T-helper 1 cell (primary cell): ENCODE measurements at regions not wholly inside any gene's neighbourhood (a gene's known extent, or its start where the extent isn't known, plus 50 kb on each side); places are given as distances from the start of the nearest gene placed in this dataset.

ENCODE experiments used
- DNase-seq, 5 donors: peaks; one replicate each; pipeline ENCODE4 v3.0.0-alpha.2; 2012 to 2020

- DNase-seq = no peak
These were observed 61.3 kb upstream of the TAB3 start for GRCh38 chrX:30950391-30950790.

DNA sequence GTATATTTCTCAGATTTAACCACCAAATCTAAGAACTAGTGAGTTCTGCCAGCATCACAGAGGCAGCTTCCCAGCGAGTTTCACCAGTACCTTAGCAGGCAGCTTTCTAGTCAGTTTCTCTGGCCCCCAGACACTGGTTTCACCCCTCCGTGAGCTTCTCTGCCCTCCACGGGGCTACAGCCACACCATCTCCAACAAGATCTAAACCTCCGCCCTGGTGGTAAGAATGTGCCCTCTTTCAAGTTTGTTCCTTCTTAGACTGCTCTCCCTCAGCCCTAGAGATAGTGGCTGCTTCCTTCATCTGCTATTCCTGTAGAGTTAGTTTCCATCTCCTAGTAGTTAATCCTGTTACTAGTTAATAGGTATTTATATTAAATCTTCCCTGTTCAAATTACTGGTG is 60.5 kb upstream of the TAB3 start:
- DNase-seq = no peak

- no peak for DNase-seq
These were observed 59.6 kb upstream of the TAB3 start for GRCh38 chrX:30948626-30949025.

DNA sequence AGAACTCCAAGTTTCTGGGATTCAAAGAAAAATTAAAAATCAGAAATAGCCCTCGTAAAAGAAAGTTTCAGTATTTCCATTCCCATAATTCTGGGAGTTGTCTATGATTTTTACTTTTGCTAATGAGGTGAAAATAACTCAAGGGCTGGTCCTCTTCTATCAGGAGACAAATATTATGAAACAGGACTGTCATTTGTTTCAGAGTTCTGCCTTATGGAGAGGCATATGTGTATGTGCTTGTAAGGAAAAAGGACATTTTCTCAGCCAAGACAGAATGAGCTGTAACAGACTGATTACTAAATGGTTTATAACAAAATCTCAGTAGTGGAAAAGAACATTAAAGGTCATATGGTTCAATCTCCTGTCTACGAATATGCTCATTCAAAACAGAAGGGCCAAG is 59.0 kb upstream of the TAB3 start:
- DNase-seq = no peak

GRCh38 chrX:30943984-30944383 is 54.9 kb upstream of the TAB3 start:
- DNase-seq = no peak

DNA sequence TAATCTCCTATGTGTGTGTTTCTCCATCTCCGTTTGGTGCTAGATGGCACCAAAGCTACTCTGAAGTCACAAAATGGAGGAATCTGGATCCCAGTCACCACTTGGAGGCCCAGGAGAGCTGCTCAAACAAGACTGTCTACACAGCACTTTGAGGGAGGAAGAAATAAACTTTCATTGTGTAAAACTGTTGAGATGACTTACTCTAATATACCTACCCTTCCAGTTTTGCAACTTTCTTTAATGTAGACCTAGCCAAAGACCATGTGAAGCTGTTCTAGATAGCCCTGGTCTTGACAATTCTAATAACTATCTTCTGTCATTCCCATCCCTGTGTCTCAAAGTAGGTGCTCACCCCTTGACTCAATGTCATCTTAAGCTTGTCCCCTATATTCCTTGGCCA is 52.8 kb upstream of the TAB3 start:
- no peak for DNase-seq

- DNase-seq = no peak
These were observed 50.9 kb upstream of the TAB3 start for GRCh38 chrX:30939928-30940327.
